ENCODE measurements at regions not wholly inside any gene's neighbourhood (a gene's known extent, or its start where the extent isn't known, plus 50 kb on each side); places are given as distances from the start of the nearest gene placed in this dataset.
A peak's percentile ranks its signal among the peaks of the same experiment; 100 is the strongest.
"Not testable (repeated sequence)": the region's sequence is repeated elsewhere in the genome, so short reads cannot be mapped to it uniquely, and the experiment has no call there.

DNA sequence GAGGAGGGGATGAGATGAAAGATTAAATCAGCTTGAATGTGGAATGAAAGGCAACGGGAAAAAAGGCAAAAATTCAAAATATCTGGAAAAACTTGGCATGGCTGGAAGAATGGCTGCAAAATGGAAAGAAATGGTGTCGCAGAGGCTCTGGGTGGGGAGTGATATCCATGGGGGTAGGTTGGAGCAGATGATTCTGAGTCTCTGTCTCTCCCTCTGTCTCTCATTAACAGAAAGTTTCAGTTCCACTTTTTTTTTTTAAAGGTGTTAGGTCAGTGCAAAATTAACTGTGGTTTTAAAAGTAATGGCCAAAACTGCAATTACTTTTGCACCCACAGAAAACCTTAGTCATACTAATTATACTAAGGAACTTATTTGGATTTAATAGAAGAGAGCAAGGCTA lies 931.1 kb upstream of the USP9Y start:
- H3K4me3 ChIP-seq (ENCODE audit: control insufficient read depth, low read depth, low read length): no peak overlapping the region
- TF ChIP-seq, protein P1, sequence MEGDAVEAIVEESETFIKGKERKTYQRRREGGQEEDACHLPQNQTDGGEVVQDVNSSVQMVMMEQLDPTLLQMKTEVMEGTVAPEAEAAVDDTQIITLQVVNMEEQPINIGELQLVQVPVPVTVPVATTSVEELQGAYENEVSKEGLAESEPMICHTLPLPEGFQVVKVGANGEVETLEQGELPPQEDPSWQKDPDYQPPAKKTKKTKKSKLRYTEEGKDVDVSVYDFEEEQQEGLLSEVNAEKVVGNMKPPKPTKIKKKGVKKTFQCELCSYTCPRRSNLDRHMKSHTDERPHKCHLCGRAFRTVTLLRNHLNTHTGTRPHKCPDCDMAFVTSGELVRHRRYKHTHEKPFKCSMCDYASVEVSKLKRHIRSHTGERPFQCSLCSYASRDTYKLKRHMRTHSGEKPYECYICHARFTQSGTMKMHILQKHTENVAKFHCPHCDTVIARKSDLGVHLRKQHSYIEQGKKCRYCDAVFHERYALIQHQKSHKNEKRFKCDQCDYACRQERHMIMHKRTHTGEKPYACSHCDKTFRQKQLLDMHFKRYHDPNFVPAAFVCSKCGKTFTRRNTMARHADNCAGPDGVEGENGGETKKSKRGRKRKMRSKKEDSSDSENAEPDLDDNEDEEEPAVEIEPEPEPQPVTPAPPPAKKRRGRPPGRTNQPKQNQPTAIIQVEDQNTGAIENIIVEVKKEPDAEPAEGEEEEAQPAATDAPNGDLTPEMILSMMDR (conservative IDR thresholded peaks at IDR 0.05; ENCODE audit: control insufficient read depth, insufficient read depth, low read depth, low read length): no peak
- DNase-seq (ENCODE audit: low read depth): no peak

DNA sequence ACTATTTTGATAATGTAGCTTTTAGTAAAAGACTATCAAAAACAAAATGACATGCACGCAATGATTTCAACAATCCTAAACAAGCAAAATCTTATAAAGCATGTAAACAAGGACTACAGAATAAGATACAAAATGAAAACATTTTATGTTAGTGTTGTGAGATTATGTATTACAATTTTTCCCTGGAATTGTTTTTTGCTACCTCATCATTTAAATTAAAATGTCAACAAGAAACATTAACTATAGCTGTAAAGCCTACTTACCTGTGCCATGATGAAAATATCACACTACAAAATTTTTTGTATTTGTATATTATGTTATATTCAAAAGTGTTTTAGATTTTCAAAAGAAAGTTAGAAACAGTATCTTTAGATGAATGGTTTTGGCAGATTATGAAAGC lies 921.3 kb upstream of the USP9Y start:
- DNase-seq (ENCODE audit: low read depth); H3K4me3 ChIP-seq (ENCODE audit: control insufficient read depth, low read depth, low read length): not testable (repeated sequence)

DNA sequence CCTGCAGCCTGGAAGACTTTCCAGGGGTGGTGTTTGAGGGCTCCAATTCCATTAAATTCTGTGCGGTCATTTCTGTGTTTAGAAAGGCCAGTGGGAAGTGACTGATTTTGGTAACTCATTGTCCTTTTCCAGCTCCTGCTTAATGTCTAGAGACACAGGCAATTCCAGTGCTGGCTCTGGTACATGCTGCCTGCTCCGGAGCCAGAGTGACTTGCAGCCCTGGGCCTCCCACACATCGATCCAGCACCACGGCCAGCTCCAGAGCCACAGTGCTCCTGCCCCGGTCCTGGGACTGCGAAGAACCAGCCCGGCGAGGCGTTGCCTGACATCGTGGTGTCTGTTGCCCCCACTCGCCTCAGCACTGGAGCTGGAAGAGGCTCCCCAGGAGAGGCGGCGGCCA lies 912.0 kb upstream of the USP9Y start:
- DNase-seq (ENCODE audit: low read depth): peak; percentile 0

DNA sequence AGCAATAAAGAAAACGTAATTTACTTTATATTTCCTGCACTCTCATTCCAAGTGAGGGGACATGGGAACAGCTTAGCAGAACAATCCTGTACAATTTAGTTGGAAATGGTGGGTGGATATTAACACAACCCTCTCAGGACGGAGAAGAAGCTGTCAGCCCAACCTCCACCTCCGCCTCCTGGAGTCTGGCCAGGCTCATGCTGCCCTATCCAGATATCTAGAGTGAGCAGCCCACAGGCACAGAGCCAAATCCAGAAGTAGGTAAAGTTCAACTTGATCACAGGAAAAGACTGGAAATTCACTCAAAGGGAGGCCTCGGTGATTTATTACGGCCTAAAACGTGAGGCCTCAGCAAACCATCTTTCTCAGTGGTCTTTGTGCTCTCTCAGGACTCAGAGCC lies 877.3 kb upstream of the USP9Y start:
- not testable (repeated sequence) for H3K4me3 ChIP-seq (ENCODE audit: control insufficient read depth, low read depth, low read length); DNase-seq (ENCODE audit: low read depth)

More for the DNA sequence above, 912.0 kb upstream of the USP9Y start:
- not testable (repeated sequence) for H3K4me3 ChIP-seq (ENCODE audit: control insufficient read depth, low read depth, low read length)

DNA sequence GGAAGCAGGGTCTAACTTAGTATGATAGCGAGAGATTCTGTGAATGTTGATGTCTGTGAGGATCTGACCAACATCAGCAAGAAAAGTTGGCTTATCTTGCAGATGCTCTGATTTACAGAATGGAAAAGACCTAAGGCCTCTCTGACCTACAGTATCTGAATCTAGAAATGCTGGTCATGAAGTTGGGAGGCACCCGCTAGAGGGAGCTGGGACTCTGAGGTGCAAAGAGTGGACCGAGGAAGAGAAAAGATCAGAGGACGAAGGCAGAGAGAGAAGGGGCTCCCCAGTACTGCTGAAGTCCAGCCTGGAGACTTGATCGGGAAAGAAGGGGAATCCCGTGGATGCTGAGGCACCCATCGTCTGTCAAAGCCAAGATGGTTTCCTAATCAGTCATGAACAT lies 866.8 kb upstream of the USP9Y start:
- not testable (repeated sequence) for DNase-seq (ENCODE audit: low read depth)

More for the DNA sequence above, 866.8 kb upstream of the USP9Y start:
- H3K4me3 ChIP-seq (ENCODE audit: control insufficient read depth, low read depth, low read length): not testable (repeated sequence)

Data from fibroblast of mammary gland (primary cell).